ENCODE measurements at regions not wholly inside any gene's neighbourhood (a gene's known extent, or its start where the extent isn't known, plus 50 kb on each side); places are given as distances from the start of the nearest gene placed in this dataset.

DNA sequence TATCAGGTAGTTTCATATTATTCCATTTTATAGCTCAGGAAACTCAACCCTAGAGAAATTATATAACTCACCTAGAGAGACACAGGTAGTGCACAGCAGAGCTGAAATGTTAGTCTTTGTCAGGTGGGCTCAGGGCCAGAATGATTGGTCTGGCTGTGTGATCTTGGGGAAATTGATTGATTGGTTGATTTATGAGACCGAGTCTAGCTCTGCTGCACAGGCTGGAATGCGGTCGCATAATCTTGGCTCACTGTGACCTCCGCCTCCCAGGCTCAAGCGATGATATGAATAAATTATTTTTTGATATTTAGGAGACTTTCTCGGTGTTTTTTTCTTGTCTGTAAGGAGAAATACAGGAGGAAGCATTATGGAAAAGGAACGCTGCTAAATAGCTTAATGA is 239.9 kb upstream of the SLC10A2 start:
- H3K4me1 ChIP-seq (ENCODE audit: control insufficient read depth, insufficient read depth, low read length, poor library complexity, severe bottlenecking) = no peaks in the 10 kb centered on the region
- H3K27ac ChIP-seq (ENCODE audit: insufficient read depth, low read length, poor library complexity, severe bottlenecking) = no peak overlapping the region
- Mint-ChIP-seq H3K27ac (no peak overlapping the region), H3K9me3 (peaks cover 0 to 15% (median 5%) of the 10 kb centered on the region in 7 donors), H3K27me3 (no peaks in the 10 kb centered on the region), H3K4me1 (no peaks in the 10 kb centered on the region), H3K4me3 (no peak overlapping the region), H3K36me3 (no peaks in the 10 kb centered on the region)
- H3K36me3 ChIP-seq (ENCODE audit: control insufficient read depth, insufficient read depth, low read length) = no peaks in the 10 kb centered on the region
- H3K4me3 ChIP-seq (ENCODE audit: low read depth, low read length) = no peak overlapping the region
- no peak for DNase-seq
- H3K27me3 ChIP-seq (ENCODE audit: control insufficient read depth, insufficient read depth, low read length) = no peaks in the 10 kb centered on the region
- no peak for ATAC-seq (ENCODE audit: low read depth in 2 of 2)
- no peaks in the 10 kb centered on the region for H3K9me3 ChIP-seq (ENCODE audit: control insufficient read depth in 2 of 2, low read length in 2 of 2)

GRCh38 chr13:103303078-103303651 is 236.9 kb upstream of the SLC10A2 start:
- H3K27me3 Mint-ChIP-seq = no peaks in the 10 kb centered on the region
- no peaks in the 10 kb centered on the region for H3K4me1 Mint-ChIP-seq
- Histone ChIP-seq H3K4me1 (ENCODE audit: control insufficient read depth, insufficient read depth, low read length, poor library complexity, severe bottlenecking) (no peaks in the 10 kb centered on the region), H3K9me3 (ENCODE audit: control insufficient read depth in 2 of 2, low read length in 2 of 2) (no peaks in the 10 kb centered on the region), H3K4me3 (ENCODE audit: low read depth, low read length) (no peak overlapping the region), H3K27me3 (ENCODE audit: control insufficient read depth, insufficient read depth, low read length) (no peaks in the 10 kb centered on the region), H3K27ac (ENCODE audit: insufficient read depth, low read length, poor library complexity, severe bottlenecking) (no peak overlapping the region), H3K36me3 (ENCODE audit: control insufficient read depth, insufficient read depth, low read length) (no peaks in the 10 kb centered on the region)
- ATAC-seq (ENCODE audit: low read depth in 2 of 2) = no peak
- DNase-seq = no peak
- H3K36me3 Mint-ChIP-seq = no peaks in the 10 kb centered on the region
- no peak overlapping the region for H3K27ac Mint-ChIP-seq
- no peak overlapping the region for H3K4me3 Mint-ChIP-seq
- peaks cover 0 to 10% (median 3%) of the 10 kb centered on the region in 7 donors for H3K9me3 Mint-ChIP-seq

DNA sequence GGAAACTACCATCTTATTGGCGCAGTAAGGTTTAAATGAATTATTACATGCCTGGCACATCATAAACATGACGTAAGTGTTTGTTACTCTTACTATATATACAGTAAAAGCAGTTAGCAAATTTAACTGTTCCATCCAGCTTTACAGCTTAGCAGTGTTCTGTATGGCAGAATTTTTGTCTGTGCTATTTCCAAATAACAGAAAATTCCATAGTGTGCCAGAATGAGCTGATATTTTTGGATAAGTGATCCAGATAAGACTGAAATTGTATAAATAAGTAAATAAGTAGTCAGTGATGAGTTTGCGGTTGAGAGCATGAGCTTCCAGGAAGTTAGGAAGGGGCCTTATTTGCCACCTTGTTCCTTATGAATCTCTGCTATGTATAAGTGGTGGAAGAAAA is 236.5 kb upstream of the SLC10A2 start:
- Histone ChIP-seq H3K36me3 (ENCODE audit: control insufficient read depth, insufficient read depth, low read length) (no peaks in the 10 kb centered on the region), H3K4me1 (ENCODE audit: control insufficient read depth, insufficient read depth, low read length, poor library complexity, severe bottlenecking) (no peaks in the 10 kb centered on the region), H3K9me3 (ENCODE audit: control insufficient read depth in 2 of 2, low read length in 2 of 2) (no peaks in the 10 kb centered on the region), H3K4me3 (ENCODE audit: low read depth, low read length) (no peak overlapping the region), H3K27ac (ENCODE audit: insufficient read depth, low read length, poor library complexity, severe bottlenecking) (no peak overlapping the region), H3K27me3 (ENCODE audit: control insufficient read depth, insufficient read depth, low read length) (no peaks in the 10 kb centered on the region)
- H3K9me3 Mint-ChIP-seq = peaks cover 0 to 10% (median 1%) of the 10 kb centered on the region in 7 donors
- H3K4me1 Mint-ChIP-seq = no peaks in the 10 kb centered on the region
- no peak overlapping the region for H3K4me3 Mint-ChIP-seq
- H3K27ac Mint-ChIP-seq = no peak overlapping the region
- no peaks in the 10 kb centered on the region for H3K36me3 Mint-ChIP-seq
- DNase-seq (no peak), ATAC-seq (ENCODE audit: low read depth in 2 of 2) (no peak)
- no peaks in the 10 kb centered on the region for H3K27me3 Mint-ChIP-seq

DNA sequence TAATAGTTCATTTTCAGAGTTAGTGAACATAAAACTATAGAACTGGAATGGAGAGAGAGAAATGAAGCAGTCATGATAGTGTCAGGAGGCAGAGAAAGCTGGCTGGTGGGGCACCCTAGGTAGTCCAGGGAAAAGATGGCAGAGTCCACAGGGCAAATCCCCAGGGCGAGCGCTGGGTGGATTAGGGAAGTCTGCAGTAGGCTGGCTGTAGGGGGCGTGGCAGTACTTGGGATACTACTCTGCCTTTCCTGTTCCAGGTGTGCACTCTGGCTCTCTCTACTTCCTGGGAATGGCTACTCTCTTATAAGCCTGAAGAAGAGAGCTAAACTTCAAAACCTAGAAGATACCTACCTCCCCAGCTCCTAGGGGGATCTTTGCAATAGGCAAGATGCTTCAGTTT is 232.9 kb upstream of the SLC10A2 start:
- no peak for DNase-seq
- Mint-ChIP-seq H3K9me3 (peaks cover 0 to 10% (median 5%) of the 10 kb centered on the region in 7 donors), H3K27me3 (no peaks in the 10 kb centered on the region), H3K4me1 (no peaks in the 10 kb centered on the region), H3K4me3 (no peak overlapping the region), H3K27ac (no peak overlapping the region), H3K36me3 (no peaks in the 10 kb centered on the region)
- Histone ChIP-seq H3K27me3 (ENCODE audit: control insufficient read depth, insufficient read depth, low read length) (no peaks in the 10 kb centered on the region), H3K27ac (ENCODE audit: insufficient read depth, low read length, poor library complexity, severe bottlenecking) (no peak overlapping the region), H3K9me3 (ENCODE audit: control insufficient read depth in 2 of 2, low read length in 2 of 2) (peaks cover 3 to 5% of the 10 kb centered on the region in 2 experiments), H3K4me1 (ENCODE audit: control insufficient read depth, insufficient read depth, low read length, poor library complexity, severe bottlenecking) (no peaks in the 10 kb centered on the region), H3K4me3 (ENCODE audit: low read depth, low read length) (no peak overlapping the region), H3K36me3 (ENCODE audit: control insufficient read depth, insufficient read depth, low read length) (no peaks in the 10 kb centered on the region)
- no peak for ATAC-seq (ENCODE audit: low read depth in 2 of 2)

- Histone ChIP-seq H3K36me3 (ENCODE audit: control insufficient read depth, insufficient read depth, low read length) (no peaks in the 10 kb centered on the region), H3K4me3 (ENCODE audit: low read depth, low read length) (no peak overlapping the region), H3K4me1 (ENCODE audit: control insufficient read depth, insufficient read depth, low read length, poor library complexity, severe bottlenecking) (no peaks in the 10 kb centered on the region), H3K9me3 (ENCODE audit: control insufficient read depth in 2 of 2, low read length in 2 of 2) (peaks cover 3 to 5% of the 10 kb centered on the region in 2 experiments), H3K27ac (ENCODE audit: insufficient read depth, low read length, poor library complexity, severe bottlenecking) (no peak overlapping the region), H3K27me3 (ENCODE audit: control insufficient read depth, insufficient read depth, low read length) (no peaks in the 10 kb centered on the region)
- no peaks in the 10 kb centered on the region for H3K27me3 Mint-ChIP-seq
- H3K27ac Mint-ChIP-seq = no peak overlapping the region
- peaks cover 0 to 10% (median 5%) of the 10 kb centered on the region in 7 donors for H3K9me3 Mint-ChIP-seq
- no peak overlapping the region for H3K4me3 Mint-ChIP-seq
- no peaks in the 10 kb centered on the region for H3K36me3 Mint-ChIP-seq
- H3K4me1 Mint-ChIP-seq = no peaks in the 10 kb centered on the region
- no peak for ATAC-seq (ENCODE audit: low read depth in 2 of 2)
- DNase-seq = no peak
Observed at GRCh38 chr13:103297083-103297482, 230.9 kb upstream of the SLC10A2 start.

GRCh38 chr13:103291798-103292572 is 225.8 kb upstream of the SLC10A2 start:
- H3K27me3 Mint-ChIP-seq = no peaks in the 10 kb centered on the region
- Histone ChIP-seq H3K4me3 (ENCODE audit: low read depth, low read length) (no peak overlapping the region), H3K9me3 (ENCODE audit: control insufficient read depth in 2 of 2, low read length in 2 of 2) (peaks cover 1 to 3% of the 10 kb centered on the region in 2 experiments), H3K27me3 (ENCODE audit: control insufficient read depth, insufficient read depth, low read length) (no peaks in the 10 kb centered on the region), H3K27ac (ENCODE audit: insufficient read depth, low read length, poor library complexity, severe bottlenecking) (no peak overlapping the region), H3K4me1 (ENCODE audit: control insufficient read depth, insufficient read depth, low read length, poor library complexity, severe bottlenecking) (no peaks in the 10 kb centered on the region), H3K36me3 (ENCODE audit: control insufficient read depth, insufficient read depth, low read length) (no peaks in the 10 kb centered on the region)
- no peak overlapping the region for H3K4me3 Mint-ChIP-seq
- H3K4me1 Mint-ChIP-seq = no peaks in the 10 kb centered on the region
- ATAC-seq (ENCODE audit: low read depth in 2 of 2) (no peak), DNase-seq (no peak)
- H3K27ac Mint-ChIP-seq = no peak overlapping the region
- no peaks in the 10 kb centered on the region for H3K36me3 Mint-ChIP-seq
- H3K9me3 Mint-ChIP-seq = peaks cover 0 to 10% (median 5%) of the 10 kb centered on the region in 7 donors

- Histone ChIP-seq H3K4me3 (ENCODE audit: low read depth, low read length) (no peak overlapping the region), H3K36me3 (ENCODE audit: control insufficient read depth, insufficient read depth, low read length) (no peaks in the 10 kb centered on the region), H3K9me3 (ENCODE audit: control insufficient read depth in 2 of 2, low read length in 2 of 2) (no peaks in the 10 kb centered on the region), H3K27ac (ENCODE audit: insufficient read depth, low read length, poor library complexity, severe bottlenecking) (no peak overlapping the region), H3K27me3 (ENCODE audit: control insufficient read depth, insufficient read depth, low read length) (no peaks in the 10 kb centered on the region), H3K4me1 (ENCODE audit: control insufficient read depth, insufficient read depth, low read length, poor library complexity, severe bottlenecking) (no peaks in the 10 kb centered on the region)
- ATAC-seq (ENCODE audit: low read depth in 2 of 2) (no peak), DNase-seq (no peak)
- H3K4me3 Mint-ChIP-seq = no peak overlapping the region
- no peaks in the 10 kb centered on the region for H3K4me1 Mint-ChIP-seq
- no peak overlapping the region for H3K27ac Mint-ChIP-seq
- H3K36me3 Mint-ChIP-seq = no peaks in the 10 kb centered on the region
- peaks cover 0 to 8% (median 5%) of the 10 kb centered on the region in 7 donors for H3K9me3 Mint-ChIP-seq
- no peaks in the 10 kb centered on the region for H3K27me3 Mint-ChIP-seq
Observed at GRCh38 chr13:103291226-103291625, 225.0 kb upstream of the SLC10A2 start.

DNA sequence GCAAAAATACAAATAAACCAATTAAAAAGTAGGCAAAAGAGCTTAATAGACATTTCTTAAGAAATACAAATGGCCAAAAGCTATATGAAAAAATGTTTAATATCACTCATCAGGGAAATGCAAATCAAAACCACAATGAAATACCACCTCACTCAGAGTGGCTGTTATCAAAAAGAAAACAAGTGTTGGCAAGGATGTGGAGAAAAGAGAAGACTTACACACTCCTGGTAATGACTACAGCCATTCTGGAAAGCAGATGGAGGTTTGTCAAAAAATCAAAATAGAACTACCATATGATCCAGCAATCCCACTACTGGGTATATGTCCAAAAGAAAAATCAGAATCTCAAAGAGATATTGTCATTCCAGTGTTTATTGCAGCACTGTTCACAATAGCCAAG is 223.5 kb upstream of the SLC10A2 start:
- no peaks in the 10 kb centered on the region for H3K27me3 Mint-ChIP-seq
- H3K9me3 Mint-ChIP-seq = peaks cover 0 to 8% (median 5%) of the 10 kb centered on the region in 7 donors
- Histone ChIP-seq H3K9me3 (ENCODE audit: control insufficient read depth in 2 of 2, low read length in 2 of 2) (no peaks in the 10 kb centered on the region), H3K4me1 (ENCODE audit: control insufficient read depth, insufficient read depth, low read length, poor library complexity, severe bottlenecking) (no peaks in the 10 kb centered on the region), H3K4me3 (ENCODE audit: low read depth, low read length) (no peak overlapping the region), H3K27ac (ENCODE audit: insufficient read depth, low read length, poor library complexity, severe bottlenecking) (no peak overlapping the region), H3K36me3 (ENCODE audit: control insufficient read depth, insufficient read depth, low read length) (no peaks in the 10 kb centered on the region), H3K27me3 (ENCODE audit: control insufficient read depth, insufficient read depth, low read length) (no peaks in the 10 kb centered on the region)
- no peaks in the 10 kb centered on the region for H3K4me1 Mint-ChIP-seq
- no peak for ATAC-seq (ENCODE audit: low read depth in 2 of 2)
- H3K4me3 Mint-ChIP-seq = no peak overlapping the region
- no peak for DNase-seq
- no peaks in the 10 kb centered on the region for H3K36me3 Mint-ChIP-seq
- no peak overlapping the region for H3K27ac Mint-ChIP-seq

Data from CD4-positive, CD25-positive, alpha-beta regulatory T cell (primary cell).